ENCODE measurements at regions not wholly inside any gene's neighbourhood (a gene's known extent, or its start where the extent isn't known, plus 50 kb on each side); places are given as distances from the start of the nearest gene placed in this dataset.

- no peak overlapping the region for H3K4me3 ChIP-seq (ENCODE audit: low read depth, low read length)
- TF ChIP-seq, protein P1, sequence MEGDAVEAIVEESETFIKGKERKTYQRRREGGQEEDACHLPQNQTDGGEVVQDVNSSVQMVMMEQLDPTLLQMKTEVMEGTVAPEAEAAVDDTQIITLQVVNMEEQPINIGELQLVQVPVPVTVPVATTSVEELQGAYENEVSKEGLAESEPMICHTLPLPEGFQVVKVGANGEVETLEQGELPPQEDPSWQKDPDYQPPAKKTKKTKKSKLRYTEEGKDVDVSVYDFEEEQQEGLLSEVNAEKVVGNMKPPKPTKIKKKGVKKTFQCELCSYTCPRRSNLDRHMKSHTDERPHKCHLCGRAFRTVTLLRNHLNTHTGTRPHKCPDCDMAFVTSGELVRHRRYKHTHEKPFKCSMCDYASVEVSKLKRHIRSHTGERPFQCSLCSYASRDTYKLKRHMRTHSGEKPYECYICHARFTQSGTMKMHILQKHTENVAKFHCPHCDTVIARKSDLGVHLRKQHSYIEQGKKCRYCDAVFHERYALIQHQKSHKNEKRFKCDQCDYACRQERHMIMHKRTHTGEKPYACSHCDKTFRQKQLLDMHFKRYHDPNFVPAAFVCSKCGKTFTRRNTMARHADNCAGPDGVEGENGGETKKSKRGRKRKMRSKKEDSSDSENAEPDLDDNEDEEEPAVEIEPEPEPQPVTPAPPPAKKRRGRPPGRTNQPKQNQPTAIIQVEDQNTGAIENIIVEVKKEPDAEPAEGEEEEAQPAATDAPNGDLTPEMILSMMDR (IDR thresholded peaks at IDR 0.05; ENCODE audit: borderline replicate concordance, insufficient read depth, low read depth, low read length): no peak
Observed at GRCh38 chr6:22925920-22926789, 356.8 kb downstream of the HDGFL1 start.

- TF ChIP-seq, protein P1 (IDR thresholded peaks at IDR 0.05; ENCODE audit: borderline replicate concordance, insufficient read depth, low read depth, low read length): no peak
- H3K4me3 ChIP-seq (ENCODE audit: low read depth, low read length): no peak overlapping the region
Observed at GRCh38 chr6:22926790-22927354, 357.5 kb downstream of the HDGFL1 start.

DNA sequence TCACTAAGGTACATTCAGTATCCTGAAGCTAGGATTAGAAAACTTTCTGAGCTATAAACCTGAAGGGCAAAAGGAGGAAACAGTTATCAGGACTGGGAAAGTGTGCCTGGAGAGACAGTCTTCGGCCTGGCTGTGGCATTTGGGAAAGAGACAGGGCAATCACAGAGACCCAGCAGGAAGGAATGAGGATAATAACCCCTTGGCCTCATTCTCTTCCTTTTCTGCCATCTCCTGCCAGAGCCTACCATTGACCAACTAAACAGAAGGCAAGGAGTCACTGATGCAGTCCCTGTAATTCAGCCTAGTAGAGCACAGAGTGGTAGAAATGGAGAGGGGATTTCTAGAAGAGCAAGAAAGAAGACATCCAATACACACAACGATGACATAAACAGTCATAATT, 359.4 kb downstream of the HDGFL1 start:
- no peak overlapping the region for H3K4me3 ChIP-seq (ENCODE audit: low read depth, low read length)
- TF ChIP-seq, protein P1 (IDR thresholded peaks at IDR 0.05; ENCODE audit: borderline replicate concordance, insufficient read depth, low read depth, low read length): no peak

DNA sequence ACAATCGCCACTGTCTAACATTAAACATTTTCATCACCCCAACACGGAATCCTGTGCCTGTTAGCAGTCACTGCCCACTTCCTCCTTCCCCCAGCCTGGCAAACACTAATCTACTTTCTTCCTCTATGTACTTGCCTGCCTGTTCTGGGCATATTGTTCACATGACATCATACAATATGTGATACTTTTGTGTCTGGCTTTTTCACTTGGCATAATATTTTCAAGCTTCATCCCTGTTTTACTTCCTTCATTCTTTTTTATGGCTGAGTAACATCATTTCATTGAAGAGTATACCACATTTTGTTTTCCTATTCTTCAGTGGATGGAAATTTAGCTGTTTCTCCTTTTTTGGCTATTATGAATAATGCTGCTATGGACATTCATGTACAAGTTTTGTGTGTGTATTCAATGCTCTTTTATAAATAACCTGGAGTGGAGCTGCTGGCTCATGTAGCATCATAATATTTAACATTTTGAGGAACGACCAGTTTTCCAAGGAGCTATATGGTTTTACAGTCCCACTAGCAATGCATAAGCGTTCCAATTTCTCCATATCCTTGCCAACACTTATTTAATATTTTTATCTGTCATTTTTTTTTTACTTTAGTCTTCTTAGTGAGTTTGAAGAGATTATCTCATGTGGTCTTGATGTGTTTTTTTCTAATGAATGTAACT, 360.1 kb downstream of the HDGFL1 start:
- TF ChIP-seq, protein P1 (IDR thresholded peaks at IDR 0.05; ENCODE audit: borderline replicate concordance, insufficient read depth, low read depth, low read length): no peak
- H3K4me3 ChIP-seq (ENCODE audit: low read depth, low read length): no peak overlapping the region

DNA sequence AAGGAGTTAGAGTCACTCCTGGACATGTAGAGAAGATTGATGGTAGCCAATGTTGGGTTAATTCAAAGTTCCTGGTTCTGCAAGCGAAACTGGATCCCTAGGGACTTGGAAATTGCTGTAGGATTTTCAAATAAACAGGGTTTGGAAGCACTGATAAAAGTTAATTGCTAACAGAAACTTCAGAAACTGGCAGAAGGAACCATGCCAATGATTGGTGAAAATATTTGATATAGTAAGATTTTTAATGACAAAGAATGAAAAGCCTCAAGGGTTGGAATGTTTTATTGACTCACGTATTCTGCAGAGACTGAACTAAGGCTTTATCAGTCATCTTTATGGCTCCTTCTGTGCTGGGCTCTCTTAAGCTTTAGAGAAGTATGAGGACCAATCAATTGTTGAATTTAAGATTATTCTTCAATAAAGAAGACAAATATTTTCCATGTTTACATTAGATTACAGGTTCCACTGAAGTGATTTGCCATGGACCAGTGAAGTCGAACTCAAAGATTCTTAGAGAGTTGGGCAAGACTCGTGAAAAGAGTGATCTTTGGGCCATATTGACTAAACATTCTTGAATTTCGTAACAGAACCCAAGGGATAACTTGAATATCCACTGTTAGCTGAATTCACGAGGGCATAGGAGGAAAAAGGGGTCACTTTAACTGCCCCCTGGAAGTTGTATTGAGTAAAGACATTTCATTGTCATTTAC, 371.4 kb downstream of the HDGFL1 start:
- TF ChIP-seq, protein P1 (IDR thresholded peaks at IDR 0.05; ENCODE audit: borderline replicate concordance, insufficient read depth, low read depth, low read length): no peak

GRCh38 chr6:22942403-22942802, 373.0 kb downstream of the HDGFL1 start:
- TF ChIP-seq, protein P1 (IDR thresholded peaks at IDR 0.05; ENCODE audit: borderline replicate concordance, insufficient read depth, low read depth, low read length): no peak
- H3K4me3 ChIP-seq (ENCODE audit: low read depth, low read length): no peak overlapping the region

More for the DNA sequence above, 371.4 kb downstream of the HDGFL1 start:
- H3K4me3 ChIP-seq (ENCODE audit: low read depth, low read length): no peak overlapping the region

Data from GM12875 (cell line).